K562 (cell line): ENCODE measurements at regions not wholly inside any gene's neighbourhood (a gene's known extent, or its start where the extent isn't known, plus 50 kb on each side); places are given as distances from the start of the nearest gene placed in this dataset.

Source experiments
- ATAC-seq: fragments of 200-7000 bp; cut with Tn5 transposase; 3 replicates; pipeline ENCODE4 v1.9.1; 2020; ENCODE audit warnings: moderate library complexity
- BruUV-seq: library from RNA; stranded (reverse); fragments of 400-500 nt; replicated peaks from 2 replicates; lab custom pipeline; 2021; lab: Mats Ljungman, UMichigan
- CTCF ChIA-PET: fragments of 300-600 bp; formaldehyde crosslinking; extraction: SDS; loops from one replicate; lab custom pipeline; 2021; ENCODE audit warnings: low intra/inter-chr PET ratio; lab: Yijun Ruan, JAX
- POLR2A ChIA-PET: fragments of 300-600, 350-650 bp; sonication (Branson Sonifier 250); formaldehyde crosslinking; extraction: SDS; loops from one replicate; lab custom pipeline; 2021; ENCODE audit warnings: antibody characterized with exemption, inconsistent platforms; lab: Yijun Ruan, JAX
- DNase-seq, 4 experiments: peaks; one replicate each; pipeline versions ENCODE4 v3.0.0 to v3.0.0-alpha.2; 2011 to 2018; ENCODE audit warnings: low spot score in 3 of 4, mixed read lengths in 3 of 4; ENCODE audit errors: extremely low read depth in 1 of 4
- FAIRE-seq: peaks from 2 replicates; lab custom pipeline; 2011; peaks lifted over from hg19 to GRCh38; lab: Jason Lieb, UNC
- H2AFZ ChIP-seq: 2 replicates; pipeline ENCODE4 v1.6.0; 2011; ENCODE audit warnings: low read depth, low read length, control low read depth, inconsistent platforms
- H3K27ac ChIP-seq: fragments of 200-600 bp; 3 replicates; pipeline ENCODE4 v1.8.0; 2011; ENCODE audit warnings: low read depth, mild to moderate bottlenecking, control low read depth, inconsistent platforms, low read length, moderate library complexity, mixed read lengths; ENCODE audit errors: extremely low read depth
- H3K27me3 ChIP-seq, 2 experiments: fragments of 300-600 bp in 1 of 2; 2 replicates in 1 of 2; 3 replicates in 1 of 2; pipeline versions ENCODE4 v1.6.0 to v1.8.0; 2011; ENCODE audit warnings: inconsistent platforms in 2 of 2, low read length in 2 of 2, mild to moderate bottlenecking in 1 of 2, mixed read lengths in 1 of 2, moderate library complexity in 1 of 2; ENCODE audit not compliant: control insufficient read depth in 2 of 2, insufficient read depth in 2 of 2
- H3K36me3 ChIP-seq: fragments of 300-600 bp; 3 replicates; pipeline ENCODE4 v1.8.0; 2011; ENCODE audit warnings: mild to moderate bottlenecking, low read length, inconsistent platforms; ENCODE audit not compliant: control insufficient read depth, insufficient read depth
- H3K4me1 ChIP-seq, 2 experiments: fragments of 200-600 bp in 1 of 2; replicated peaks in 1 of 2; 2 replicates in 1 of 2; 3 replicates in 1 of 2; pipeline versions ENCODE4 v1.5.1 to v1.8.0; 2011; ENCODE audit warnings: inconsistent platforms in 2 of 2, low read length in 2 of 2, mild to moderate bottlenecking in 1 of 2, mixed read lengths in 1 of 2, moderate library complexity in 1 of 2; ENCODE audit not compliant: control insufficient read depth in 2 of 2, insufficient read depth in 2 of 2
- H3K4me2 ChIP-seq: 2 replicates; pipeline ENCODE4 v1.6.1; 2011; ENCODE audit warnings: low read length, control low read depth, inconsistent platforms, mixed read lengths; ENCODE audit not compliant: insufficient read depth
- H3K4me3 ChIP-seq: fragments of 200-600 bp; sonication (generic), shearing (Covaris generic); 2 replicates; pipeline ENCODE4 v1.5.1; 2016; ENCODE audit warnings: control low read depth, inconsistent platforms
- H3K79me2 ChIP-seq: fragments of 200-600 bp; 3 replicates; pipeline ENCODE4 v1.8.0; 2011; ENCODE audit warnings: low read length, inconsistent platforms; ENCODE audit not compliant: control insufficient read depth, insufficient read depth
- H3K9ac ChIP-seq, 2 experiments: 2 replicates each; pipeline versions ENCODE4 v1.6.0 to v1.6.1; 2011; ENCODE audit warnings: low read depth in 2 of 2, low read length in 2 of 2, control low read depth in 1 of 2, inconsistent platforms in 1 of 2, mild to moderate bottlenecking in 1 of 2, mixed read lengths in 1 of 2; ENCODE audit not compliant: insufficient read depth in 1 of 2
- H3K9me1 ChIP-seq: one replicate; pipeline ENCODE4 v1.6.0; 2011; ENCODE audit warnings: inconsistent platforms, mild to moderate bottlenecking, low read length, moderate library complexity; ENCODE audit not compliant: control insufficient read depth, insufficient read depth
- H3K9me3 ChIP-seq: replicated peaks from 2 replicates; pipeline ENCODE4 v1.5.1; 2011; ENCODE audit warnings: low read depth, low read length, inconsistent platforms; ENCODE audit not compliant: control insufficient read depth, insufficient read depth
- H4K20me1 ChIP-seq: replicated peaks from 2 replicates; pipeline ENCODE4 v1.6.1; 2011; ENCODE audit warnings: low read length, inconsistent platforms, mixed read lengths; ENCODE audit not compliant: control insufficient read depth, insufficient read depth
- ESRRB ChIP-seq: fragments of 250-450 bp; sonication (Bioruptor Pico); IDR thresholded peaks from 2 replicates; pipeline ENCODE4 v1.5.0; 2020; ENCODE audit warnings: mild to moderate bottlenecking, moderate library complexity, borderline replicate concordance
- KHSRP ChIP-seq: fragments of 450-650 bp; IDR thresholded peaks from 2 replicates; pipeline ENCODE4 v1.6.1; 2017
- MBD2 ChIP-seq: sonication (generic); IDR thresholded peaks from 2 replicates; pipeline ENCODE4 v1.6.1; 2016; ENCODE audit warnings: low read depth, borderline replicate concordance
- MYC ChIP-seq, 2 experiments: fragments of 250-450 bp in 1 of 2; sonication (Bioruptor Pico) in 1 of 2; IDR thresholded peaks; 2 replicates each; pipeline versions ENCODE4 v1.5.1 to v1.6.1; 2012 to 2021; ENCODE audit warnings: low read depth in 2 of 2, borderline replicate concordance in 1 of 2, improper control_type of control experiment in 1 of 2, low read length in 1 of 2, mild to moderate bottlenecking in 1 of 2, moderate library complexity in 1 of 2
- NBN ChIP-seq: fragments of 450-650 bp; IDR thresholded peaks from 2 replicates; pipeline ENCODE4 v1.6.1; 2016; ENCODE audit warnings: low read depth, mild to moderate bottlenecking
- NCOR1 ChIP-seq: fragments of 450-650 bp; IDR thresholded peaks from 2 replicates; pipeline ENCODE4 v1.6.1; 2016; ENCODE audit warnings: mild to moderate bottlenecking, moderate library complexity
- NR2C2 ChIP-seq, 2 experiments: fragments of 200-800 bp in 1 of 2; sonication (Bioruptor generic) in 1 of 2; sonication (generic) in 1 of 2; formaldehyde crosslinking in 1 of 2; IDR thresholded peaks; 2 replicates each; pipeline versions ENCODE4 v1.6.1 to v1.8.0; 2016 to 2022; ENCODE audit warnings: mild to moderate bottlenecking in 1 of 2, missing compliant biosample characterization in 1 of 2, missing genetic modification characterization in 1 of 2, missing genetic modification reagents in 1 of 2
- NR4A1 ChIP-seq, 2 experiments: fragments of 250-450 bp in 1 of 2; fragments of 450-650 bp in 1 of 2; sonication (Bioruptor Pico) in 1 of 2; IDR thresholded peaks; 2 replicates each; pipeline versions ENCODE4 v1.4.0 to v1.6.1; 2016 to 2020; ENCODE audit warnings: mild to moderate bottlenecking in 2 of 2, missing compliant biosample characterization in 1 of 2, missing genetic modification characterization in 1 of 2, moderate library complexity in 1 of 2
- PCBP2 ChIP-seq: fragments of 200-400 bp; formaldehyde crosslinking; IDR thresholded peaks from 2 replicates; pipeline ENCODE4 v1.6.1; 2018; ENCODE audit warnings: low read length, low read depth, mild to moderate bottlenecking, moderate library complexity; ENCODE audit not compliant: poor library complexity, severe bottlenecking
- SLC30A9 ChIP-seq: fragments of 250-450 bp; sonication (Bioruptor Pico); IDR thresholded peaks from 2 replicates; pipeline ENCODE4 v1.8.0; 2022; ENCODE audit warnings: mild to moderate bottlenecking, moderate library complexity
- TCF3 ChIP-seq: sonication (generic); formaldehyde crosslinking; IDR thresholded peaks from 2 replicates; pipeline ENCODE4 v1.4.0; 2020; ENCODE audit warnings: mild to moderate bottlenecking, missing genetic modification reagents
- ZNF586 ChIP-seq: fragments of 450-650 bp; formaldehyde crosslinking; conservative IDR thresholded peaks from 2 replicates; pipeline ENCODE4 v1.4.0; 2020; ENCODE audit warnings: mild to moderate bottlenecking, moderate library complexity
- WGBS: fragments of 100-300 bp; shearing (Covaris generic); methylation state at CpG from one replicate; pipeline ENCODE4 v1.1.6; 2016; ENCODE audit warnings: low coverage, mixed read lengths; ENCODE audit not compliant: insufficient coverage; ENCODE audit errors: missing lambda C conversion rate; 5-methylcytosine and 5-hydroxymethylcytosine counted together
- in situ Hi-C: fragments of 300-500 bp; cut with MboI; formaldehyde crosslinking; loops from 4 replicates; pipeline ENCODE4 v1.15.0; 2018; ENCODE audit warnings: inconsistent platforms, mixed read lengths
- intact Hi-C: fragments of 100-400 bp; cut with micrococcal nuclease; formaldehyde crosslinking; loops from 2 replicates; pipeline ENCODE4 v1.14.2; 2022
- TF ChIP-seq, protein P1 (sequence below): fragments of 250-450 bp; sonication (Bioruptor Pico); IDR thresholded peaks from 2 replicates; pipeline ENCODE4 v1.8.0; 2022; ENCODE audit warnings: inconsistent platforms

GRCh38 chr12:128018067-128018466, 248.9 kb upstream of the TMEM132C start (continued):
- TF ChIP-seq, protein P1, sequence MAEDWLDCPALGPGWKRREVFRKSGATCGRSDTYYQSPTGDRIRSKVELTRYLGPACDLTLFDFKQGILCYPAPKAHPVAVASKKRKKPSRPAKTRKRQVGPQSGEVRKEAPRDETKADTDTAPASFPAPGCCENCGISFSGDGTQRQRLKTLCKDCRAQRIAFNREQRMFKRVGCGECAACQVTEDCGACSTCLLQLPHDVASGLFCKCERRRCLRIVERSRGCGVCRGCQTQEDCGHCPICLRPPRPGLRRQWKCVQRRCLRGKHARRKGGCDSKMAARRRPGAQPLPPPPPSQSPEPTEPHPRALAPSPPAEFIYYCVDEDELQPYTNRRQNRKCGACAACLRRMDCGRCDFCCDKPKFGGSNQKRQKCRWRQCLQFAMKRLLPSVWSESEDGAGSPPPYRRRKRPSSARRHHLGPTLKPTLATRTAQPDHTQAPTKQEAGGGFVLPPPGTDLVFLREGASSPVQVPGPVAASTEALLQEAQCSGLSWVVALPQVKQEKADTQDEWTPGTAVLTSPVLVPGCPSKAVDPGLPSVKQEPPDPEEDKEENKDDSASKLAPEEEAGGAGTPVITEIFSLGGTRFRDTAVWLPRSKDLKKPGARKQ (CRISPR knock-in tag), result no peak
- no peak for TF ChIP-seq TCF3
- no peak for TF ChIP-seq ZNF586 (CRISPR knock-in tag)
- TF ChIP-seq MYC (IDR thresholded peaks at IDR 0.05; ENCODE audit: low read depth, low read length), result no peak
- no peak for TF ChIP-seq MYC (CRISPR knock-in tag; IDR thresholded peaks at IDR 0.05; ENCODE audit: borderline replicate concordance, low read depth)
- TF ChIP-seq PCBP2, result no peak
- TF ChIP-seq NR2C2 (CRISPR knock-in tag; IDR thresholded peaks at IDR 0.05), result no peak
- no peak for TF ChIP-seq NR2C2 (tag; IDR thresholded peaks at IDR 0.05)
- no peak for TF ChIP-seq NCOR1
- TF ChIP-seq NBN, result no peak

- H3K79me2 ChIP-seq, result no peaks in the 10 kb centered on the region
- no peak overlapping the region for H3K27ac ChIP-seq
- DNase-seq (peak in 1 of 4 experiments; percentile 28), ATAC-seq (no peak), FAIRE-seq (no peak)
- POLR2A ChIA-PET, result no interaction called here
- H3K4me3 ChIP-seq, result no peak overlapping the region
- H3K9me3 ChIP-seq, result no peaks in the 10 kb centered on the region
- in situ Hi-C loops (no loop called here), intact Hi-C loops (no loop called here)
- no peaks in the 10 kb centered on the region for H3K4me1 ChIP-seq
- no peaks in the 10 kb centered on the region for H3K27me3 ChIP-seq
- under 1% methylated on average over 9 of the region's 9 CpGs for WGBS
- no peaks in the 10 kb centered on the region for H3K36me3 ChIP-seq
- CTCF ChIA-PET, result no interaction called here
- H4K20me1 ChIP-seq, result no peaks in the 10 kb centered on the region
- no peak overlapping the region for H2AFZ ChIP-seq
- no peak overlapping the region for H3K4me2 ChIP-seq
- no peaks in the 10 kb centered on the region for H3K9me1 ChIP-seq
- no peak overlapping the region for H3K9ac ChIP-seq
- BruUV-seq, result no TSS peak
- TF ChIP-seq TCF3 (peak; percentile 65), KHSRP (no peak), NR4A1 (CRISPR knock-in tag; IDR thresholded peaks at IDR 0.05) (no peak), NR4A1 (tag; IDR thresholded peaks at IDR 0.05) (peak; percentile 85), ESRRB (CRISPR knock-in tag) (no peak), MBD2 (no peak), SLC30A9 (CRISPR knock-in tag) (no peak)
These were observed 246.9 kb upstream of the TMEM132C start for GRCh38 chr12:128019996-128020544.
